ENCODE measurements at regions not wholly inside any gene's neighbourhood (a gene's known extent, or its start where the extent isn't known, plus 50 kb on each side); places are given as distances from the start of the nearest gene placed in this dataset.
"Not testable (repeated sequence)": the region's sequence is repeated elsewhere in the genome, so short reads cannot be mapped to it uniquely, and the experiment has no call there.

- Mint-ChIP-seq H3K27me3 (ENCODE audit: low read depth in 2 of 2) (peaks cover 18 to 45% of the 10 kb centered on the region in 2 donors), H3K36me3 (no peaks in the 10 kb centered on the region), H3K27ac (no peak overlapping the region), H3K9me3 (no peaks in the 10 kb centered on the region), H3K4me3 (no peak overlapping the region), H3K4me1 (peaks cover 0 to 6% of the 10 kb centered on the region in 2 donors)
- intact Hi-C loops (cut with micrococcal nuclease): no loop called here
- Histone ChIP-seq H3K4me1 (ENCODE audit: control insufficient read depth, insufficient read depth, low read length) (no peaks in the 10 kb centered on the region), H3K9me3 (ENCODE audit: control insufficient read depth, insufficient read depth, low read length) (no peaks in the 10 kb centered on the region), H3K4me3 (ENCODE audit: low read length) (no peak overlapping the region), H3K36me3 (ENCODE audit: control insufficient read depth, insufficient read depth, low read length) (no peaks in the 10 kb centered on the region), H3K27ac (ENCODE audit: low read length) (no peak overlapping the region), H3K27me3 (ENCODE audit: control insufficient read depth, insufficient read depth, low read length) (peaks cover 3% of the 10 kb centered on the region)
- DNase-seq (no peak), ATAC-seq (no peak)
- 94% methylated on average over 4 of the region's 4 CpGs for WGBS (ENCODE audit: insufficient coverage)
- no peak for TF ChIP-seq CTCF (IDR thresholded peaks at IDR 0.05)
Observed at GRCh38 chr4:26017531-26017930, 103.5 kb downstream of the SMIM20 start.

GRCh38 chr4:26017961-26018700, 104.1 kb downstream of the SMIM20 start:
- ATAC-seq; H3K4me1 ChIP-seq (ENCODE audit: control insufficient read depth, insufficient read depth, low read length); H3K4me3 Mint-ChIP-seq; H3K36me3 ChIP-seq (ENCODE audit: control insufficient read depth, insufficient read depth, low read length); H3K27ac Mint-ChIP-seq; H3K4me3 ChIP-seq (ENCODE audit: low read length); H3K27me3 ChIP-seq (ENCODE audit: control insufficient read depth, insufficient read depth, low read length); H3K27ac ChIP-seq (ENCODE audit: low read length); intact Hi-C loops (cut with micrococcal nuclease); DNase-seq; H3K9me3 ChIP-seq (ENCODE audit: control insufficient read depth, insufficient read depth, low read length); H3K9me3 Mint-ChIP-seq; H3K36me3 Mint-ChIP-seq; H3K4me1 Mint-ChIP-seq: not testable (repeated sequence)
- peaks cover 16 to 45% of the 10 kb centered on the region in 2 donors for H3K27me3 Mint-ChIP-seq (ENCODE audit: low read depth in 2 of 2)
- 88% methylated on average over 5 of the region's 6 CpGs for WGBS (ENCODE audit: insufficient coverage)

GRCh38 chr4:26020083-26020668, 106.2 kb downstream of the SMIM20 start:
- Histone ChIP-seq H3K4me1 (ENCODE audit: control insufficient read depth, insufficient read depth, low read length) (no peaks in the 10 kb centered on the region), H3K4me3 (ENCODE audit: low read length) (no peak overlapping the region), H3K27me3 (ENCODE audit: control insufficient read depth, insufficient read depth, low read length) (no peaks in the 10 kb centered on the region), H3K36me3 (ENCODE audit: control insufficient read depth, insufficient read depth, low read length) (no peaks in the 10 kb centered on the region), H3K27ac (ENCODE audit: low read length) (no peak overlapping the region), H3K9me3 (ENCODE audit: control insufficient read depth, insufficient read depth, low read length) (no peaks in the 10 kb centered on the region)
- no peak for ATAC-seq
- WGBS (ENCODE audit: insufficient coverage): 66% methylated on average over 10 of the region's 10 CpGs
- TF ChIP-seq CTCF (IDR thresholded peaks at IDR 0.05): no peak
- peak in 1 of 2 donors; percentile 9 for DNase-seq
- Mint-ChIP-seq H3K27me3 (ENCODE audit: low read depth in 2 of 2) (peaks cover 18 to 49% of the 10 kb centered on the region in 2 donors), H3K27ac (no peak overlapping the region), H3K36me3 (no peaks in the 10 kb centered on the region), H3K4me1 (peaks cover 0 to 6% of the 10 kb centered on the region in 2 donors), H3K9me3 (no peaks in the 10 kb centered on the region), H3K4me3 (peak overlapping the region; percentile 69)
- intact Hi-C loops (cut with micrococcal nuclease): no loop called here

- no peaks in the 10 kb centered on the region for H3K9me3 ChIP-seq (ENCODE audit: control insufficient read depth, insufficient read depth, low read length)
- no peak overlapping the region for H3K27ac ChIP-seq (ENCODE audit: low read length)
- 93% methylated on average over 6 of the region's 6 CpGs for WGBS (ENCODE audit: insufficient coverage)
- intact Hi-C loops (cut with micrococcal nuclease): no loop called here
- Mint-ChIP-seq H3K36me3 (no peaks in the 10 kb centered on the region), H3K27me3 (ENCODE audit: low read depth in 2 of 2) (peaks cover 18 to 49% of the 10 kb centered on the region in 2 donors), H3K27ac (no peak overlapping the region), H3K9me3 (no peaks in the 10 kb centered on the region), H3K4me1 (peaks cover 0 to 6% of the 10 kb centered on the region in 2 donors), H3K4me3 (no peak overlapping the region)
- no peaks in the 10 kb centered on the region for H3K4me1 ChIP-seq (ENCODE audit: control insufficient read depth, insufficient read depth, low read length)
- no peaks in the 10 kb centered on the region for H3K27me3 ChIP-seq (ENCODE audit: control insufficient read depth, insufficient read depth, low read length)
- H3K36me3 ChIP-seq (ENCODE audit: control insufficient read depth, insufficient read depth, low read length): no peaks in the 10 kb centered on the region
- no peak for TF ChIP-seq CTCF (IDR thresholded peaks at IDR 0.05)
- ATAC-seq (no peak), DNase-seq (no peak)
- no peak overlapping the region for H3K4me3 ChIP-seq (ENCODE audit: low read length)
Observed at GRCh38 chr4:26020881-26021280, 106.9 kb downstream of the SMIM20 start.

Data from natural killer cell (primary cell).